NT2/D1 (cell line): ENCODE measurements at regions not wholly inside any gene's neighbourhood (a gene's known extent, or its start where the extent isn't known, plus 50 kb on each side); places are given as distances from the start of the nearest gene placed in this dataset.

Experiments used
- SUZ12 ChIP-seq: IDR thresholded peaks from 2 replicates; pipeline ENCODE4 v1.6.1; 2011; ENCODE audit not compliant: insufficient read length, insufficient read depth; ENCODE audit errors: extremely low read depth
- ZNF274 ChIP-seq: IDR thresholded peaks from 2 replicates; pipeline ENCODE4 v1.6.1; 2011; ENCODE audit warnings: mild to moderate bottlenecking, low read depth, low read length

DNA sequence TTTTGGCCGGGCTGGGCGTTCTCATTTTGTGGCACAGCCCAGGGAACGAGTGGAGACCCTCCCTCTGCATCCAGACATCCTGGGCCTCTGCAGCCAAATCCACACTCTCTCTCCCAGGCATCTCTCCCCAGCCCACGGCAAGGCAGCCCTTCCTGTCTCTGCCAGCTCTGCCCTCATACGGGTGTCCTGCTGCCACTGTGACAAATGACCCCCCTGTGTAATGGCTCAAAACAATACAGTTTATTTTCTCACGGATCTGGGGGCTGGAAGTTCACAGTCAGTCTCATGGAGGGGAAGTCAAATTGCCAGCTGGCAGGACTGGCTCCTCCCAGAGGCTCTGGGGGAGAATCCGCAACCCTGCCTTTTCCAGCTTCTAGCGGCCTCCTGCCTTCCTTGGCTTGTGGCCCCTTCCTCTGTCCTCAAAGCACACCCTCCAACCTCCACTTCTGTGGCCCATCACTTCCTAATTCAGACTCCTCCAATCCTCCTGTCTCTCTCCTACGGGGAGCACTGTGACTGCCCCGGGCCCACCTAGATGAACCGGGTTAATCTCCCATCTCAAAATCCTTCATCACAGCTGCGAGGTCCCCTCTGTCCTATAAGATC is 70.2 kb upstream of the COL5A1 start:
- TF ChIP-seq ZNF274: no peak
- TF ChIP-seq SUZ12: no peak
